ENCODE measurements at regions not wholly inside any gene's neighbourhood (a gene's known extent, or its start where the extent isn't known, plus 50 kb on each side); places are given as distances from the start of the nearest gene placed in this dataset.

DNA sequence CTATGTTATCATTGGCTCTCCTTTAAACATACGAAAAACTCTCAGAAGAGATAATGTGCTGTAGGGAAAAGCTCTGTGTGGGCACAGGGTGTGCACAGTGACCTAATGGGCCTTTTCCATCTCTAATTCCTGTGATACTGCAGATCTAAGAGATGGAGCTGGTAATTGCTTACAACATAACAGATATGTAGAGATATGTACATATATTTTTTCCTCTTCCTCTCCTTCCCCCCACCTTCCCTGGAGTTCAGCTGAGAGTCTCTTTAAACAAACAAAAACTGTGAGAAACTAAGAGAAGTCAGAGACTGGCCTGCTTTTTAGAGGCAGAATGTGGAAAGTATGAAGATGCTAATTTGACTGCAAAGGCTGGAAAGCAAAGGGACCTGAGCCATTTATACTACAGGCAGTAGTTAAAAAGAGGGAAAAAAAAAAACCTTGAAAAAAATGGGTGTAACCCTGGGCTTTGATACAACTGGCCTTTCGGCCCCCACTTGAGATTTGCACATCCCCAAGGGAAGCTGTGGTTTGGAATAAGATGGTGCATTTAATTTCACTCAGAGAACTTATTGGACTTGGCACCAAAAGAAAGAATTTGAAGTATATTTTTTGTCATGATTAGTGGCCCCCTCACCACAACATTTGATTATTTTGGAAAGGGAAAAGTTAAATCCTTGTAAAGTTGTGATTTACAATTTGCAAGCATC, 502.2 kb upstream of the ZEB2 start:
- TF ChIP-seq, protein P1, sequence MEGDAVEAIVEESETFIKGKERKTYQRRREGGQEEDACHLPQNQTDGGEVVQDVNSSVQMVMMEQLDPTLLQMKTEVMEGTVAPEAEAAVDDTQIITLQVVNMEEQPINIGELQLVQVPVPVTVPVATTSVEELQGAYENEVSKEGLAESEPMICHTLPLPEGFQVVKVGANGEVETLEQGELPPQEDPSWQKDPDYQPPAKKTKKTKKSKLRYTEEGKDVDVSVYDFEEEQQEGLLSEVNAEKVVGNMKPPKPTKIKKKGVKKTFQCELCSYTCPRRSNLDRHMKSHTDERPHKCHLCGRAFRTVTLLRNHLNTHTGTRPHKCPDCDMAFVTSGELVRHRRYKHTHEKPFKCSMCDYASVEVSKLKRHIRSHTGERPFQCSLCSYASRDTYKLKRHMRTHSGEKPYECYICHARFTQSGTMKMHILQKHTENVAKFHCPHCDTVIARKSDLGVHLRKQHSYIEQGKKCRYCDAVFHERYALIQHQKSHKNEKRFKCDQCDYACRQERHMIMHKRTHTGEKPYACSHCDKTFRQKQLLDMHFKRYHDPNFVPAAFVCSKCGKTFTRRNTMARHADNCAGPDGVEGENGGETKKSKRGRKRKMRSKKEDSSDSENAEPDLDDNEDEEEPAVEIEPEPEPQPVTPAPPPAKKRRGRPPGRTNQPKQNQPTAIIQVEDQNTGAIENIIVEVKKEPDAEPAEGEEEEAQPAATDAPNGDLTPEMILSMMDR (IDR thresholded peaks at IDR 0.05; ENCODE audit: low read depth, low read length, missing control alignments) = no peak
- H3K4me3 ChIP-seq (replicated peaks; ENCODE audit: low read depth, low read length) = no peak overlapping the region
- DNase-seq (ENCODE audit: extremely low read depth, low read depth) = no peak

DNA sequence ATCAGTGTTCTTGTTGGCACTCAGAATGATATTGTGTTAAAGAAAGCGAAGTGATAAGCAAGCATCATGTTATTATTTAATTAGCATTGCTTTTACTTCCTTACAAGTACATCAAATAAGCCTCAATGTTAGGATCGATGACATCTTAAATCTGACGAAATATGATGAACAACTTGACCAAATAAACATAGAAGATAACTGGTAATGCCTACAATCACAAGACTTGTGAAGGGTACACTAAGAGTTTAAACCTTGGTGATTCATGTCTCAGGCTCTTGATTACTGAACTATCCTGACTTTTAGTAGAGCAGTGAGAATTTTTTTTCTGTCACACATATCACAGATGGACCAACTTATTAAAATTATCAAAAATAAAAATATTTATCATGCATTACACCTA, 500.8 kb upstream of the ZEB2 start:
- no peak for DNase-seq (ENCODE audit: extremely low read depth, low read depth)

DNA sequence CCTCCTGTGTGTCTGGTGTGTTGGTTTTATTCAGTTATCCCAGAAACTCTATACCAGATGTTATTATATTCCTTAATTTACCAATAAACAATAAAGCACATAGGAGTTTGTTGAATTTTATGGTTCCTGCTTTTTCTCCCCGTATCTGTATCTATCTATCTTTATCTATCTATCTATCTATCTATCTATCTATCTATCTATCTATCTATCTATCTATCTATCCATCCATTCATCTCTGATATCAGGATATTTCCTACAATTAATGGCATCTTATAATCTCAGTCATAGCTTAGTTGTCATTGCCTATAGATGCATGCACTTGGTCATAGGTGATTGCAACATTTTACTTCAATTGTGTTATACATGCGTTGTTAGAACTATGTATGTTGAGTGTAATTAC, 500.2 kb upstream of the ZEB2 start:
- TF ChIP-seq, protein P1 (IDR thresholded peaks at IDR 0.05; ENCODE audit: low read depth, low read length, missing control alignments) = no peak
- no peak overlapping the region for H3K4me3 ChIP-seq (replicated peaks; ENCODE audit: low read depth, low read length)
- no peak for DNase-seq (ENCODE audit: extremely low read depth, low read depth)

More for the DNA sequence above, 500.8 kb upstream of the ZEB2 start:
- H3K4me3 ChIP-seq (replicated peaks; ENCODE audit: low read depth, low read length) = no peak overlapping the region
- TF ChIP-seq, protein P1 (IDR thresholded peaks at IDR 0.05; ENCODE audit: low read depth, low read length, missing control alignments) = no peak

DNA sequence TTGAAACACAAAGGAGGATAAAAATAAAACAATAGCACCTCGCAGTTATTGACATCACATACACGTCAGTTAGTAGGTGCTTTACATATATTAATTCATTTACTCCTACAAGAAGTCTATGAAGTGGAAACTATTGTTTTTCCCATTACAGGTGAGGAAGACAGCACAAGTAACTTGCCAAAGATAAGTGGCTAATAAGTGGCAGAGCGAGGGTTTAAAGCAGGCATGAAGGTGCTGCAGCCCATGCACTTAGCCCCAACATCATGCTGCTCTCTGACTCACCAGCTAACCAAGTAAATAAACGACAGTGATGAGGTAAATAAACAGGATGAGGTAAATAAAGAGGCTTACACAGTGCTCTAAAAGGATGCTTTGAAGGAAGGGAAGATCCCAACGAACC, 498.6 kb upstream of the ZEB2 start:
- no peak for DNase-seq (ENCODE audit: extremely low read depth, low read depth)
- TF ChIP-seq, protein P1 (IDR thresholded peaks at IDR 0.05; ENCODE audit: low read depth, low read length, missing control alignments) = no peak
- no peak overlapping the region for H3K4me3 ChIP-seq (replicated peaks; ENCODE audit: low read depth, low read length)

DNA sequence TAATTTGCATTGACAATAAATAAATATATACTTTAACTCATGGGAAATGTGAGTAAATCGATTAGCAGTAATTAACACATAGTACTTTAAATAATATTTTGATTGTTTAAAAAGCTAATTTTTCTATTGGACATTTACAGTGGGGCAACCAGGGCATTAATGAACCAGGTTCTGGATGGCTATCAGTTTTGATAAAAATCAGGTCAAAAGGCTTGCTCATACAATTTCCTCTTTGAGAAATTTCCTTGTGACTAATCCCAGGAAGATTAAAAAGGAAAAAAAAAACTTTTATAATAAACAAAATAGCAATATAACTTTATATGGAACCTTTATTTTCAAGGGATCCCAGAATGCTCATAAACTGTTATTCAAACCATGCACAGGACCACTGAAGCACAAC, 497.2 kb upstream of the ZEB2 start:
- DNase-seq (ENCODE audit: extremely low read depth, low read depth) = no peak
- no peak overlapping the region for H3K4me3 ChIP-seq (replicated peaks; ENCODE audit: low read depth, low read length)
- TF ChIP-seq, protein P1 (IDR thresholded peaks at IDR 0.05; ENCODE audit: low read depth, low read length, missing control alignments) = no peak

DNA sequence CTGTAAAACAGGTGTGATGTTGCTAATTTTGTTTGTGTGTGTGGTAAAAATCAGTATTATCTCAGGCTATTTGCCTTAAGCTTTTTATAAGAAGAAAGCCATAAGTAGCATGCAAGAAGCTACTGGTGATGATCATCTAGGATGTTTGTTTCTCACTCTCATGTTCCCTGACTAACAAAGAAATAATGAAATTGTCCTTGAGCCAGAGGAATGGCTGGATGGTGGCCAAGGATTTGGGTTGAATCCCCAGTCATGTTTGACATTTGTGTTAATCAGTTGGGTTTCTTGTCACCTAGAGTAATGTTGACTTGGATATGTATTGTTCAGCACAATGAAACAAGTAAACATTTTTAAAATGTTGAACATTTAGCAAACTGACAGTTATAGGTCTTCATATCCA, 496.8 kb upstream of the ZEB2 start:
- no peak overlapping the region for H3K4me3 ChIP-seq (replicated peaks; ENCODE audit: low read depth, low read length)
- DNase-seq (ENCODE audit: extremely low read depth, low read depth) = no peak
- TF ChIP-seq, protein P1 (IDR thresholded peaks at IDR 0.05; ENCODE audit: low read depth, low read length, missing control alignments) = no peak

DNA sequence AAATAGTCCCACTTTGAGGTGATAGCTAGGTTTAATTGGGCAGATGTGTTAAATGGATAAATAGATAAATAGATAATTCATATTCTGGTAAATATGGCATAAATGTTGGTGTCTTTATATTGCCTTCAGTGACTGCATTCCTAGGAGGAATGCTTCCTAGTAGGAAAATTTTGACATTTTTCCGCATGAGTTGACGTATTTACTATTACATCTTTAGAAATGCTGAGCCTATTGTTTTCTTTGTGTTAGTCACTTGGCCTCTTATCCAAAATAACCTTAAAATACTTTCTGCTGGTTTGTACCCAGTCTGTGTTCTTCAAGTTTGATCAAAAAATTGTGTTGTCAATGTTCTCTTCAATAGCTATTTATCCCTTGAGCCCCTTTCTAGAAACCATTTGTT, 495.6 kb upstream of the ZEB2 start:
- DNase-seq (ENCODE audit: extremely low read depth, low read depth) = no peak
- no peak overlapping the region for H3K4me3 ChIP-seq (replicated peaks; ENCODE audit: low read depth, low read length)
- TF ChIP-seq, protein P1 (IDR thresholded peaks at IDR 0.05; ENCODE audit: low read depth, low read length, missing control alignments) = no peak

Data from HFF-Myc (cell line).